ENCODE measurements at regions not wholly inside any gene's neighbourhood (a gene's known extent, or its start where the extent isn't known, plus 50 kb on each side); places are given as distances from the start of the nearest gene placed in this dataset.
"Not testable (repeated sequence)": the region's sequence is repeated elsewhere in the genome, so short reads cannot be mapped to it uniquely, and the experiment has no call there.

DNA sequence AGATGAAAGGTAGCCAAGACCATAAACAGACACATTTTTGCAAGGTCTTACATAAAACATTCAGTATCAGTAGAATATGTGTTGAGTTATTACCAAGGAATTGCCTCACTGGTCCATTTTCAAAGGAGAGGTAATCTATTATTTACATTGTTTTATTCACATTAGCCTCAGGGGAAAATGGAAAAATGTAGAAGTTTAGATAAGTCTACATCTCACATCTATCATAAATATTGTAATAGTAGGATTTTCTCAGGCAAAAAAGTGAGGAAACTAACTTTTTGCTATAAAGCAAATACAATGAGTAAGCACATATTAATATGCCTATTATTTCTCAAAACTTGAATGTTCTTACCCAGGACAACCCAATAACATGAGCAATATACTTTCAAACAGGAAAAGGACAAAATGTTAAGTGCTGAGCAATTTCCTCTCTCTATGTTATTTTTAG, 184.6 kb upstream of the AGTR1 start:
- H3K36me3 ChIP-seq (ENCODE audit: insufficient read depth in 1 of 2, low read depth in 1 of 2) = no peaks in the 10 kb centered on the region
- no peaks in the 10 kb centered on the region for H3K4me1 ChIP-seq
- DNase-seq = no peak
- no peaks in the 10 kb centered on the region for H3K27me3 ChIP-seq (ENCODE audit: insufficient read depth in 3 of 3, low read length in 2 of 3)
- H3K9me3 ChIP-seq = no peaks in the 10 kb centered on the region
- TF ChIP-seq, protein P1, sequence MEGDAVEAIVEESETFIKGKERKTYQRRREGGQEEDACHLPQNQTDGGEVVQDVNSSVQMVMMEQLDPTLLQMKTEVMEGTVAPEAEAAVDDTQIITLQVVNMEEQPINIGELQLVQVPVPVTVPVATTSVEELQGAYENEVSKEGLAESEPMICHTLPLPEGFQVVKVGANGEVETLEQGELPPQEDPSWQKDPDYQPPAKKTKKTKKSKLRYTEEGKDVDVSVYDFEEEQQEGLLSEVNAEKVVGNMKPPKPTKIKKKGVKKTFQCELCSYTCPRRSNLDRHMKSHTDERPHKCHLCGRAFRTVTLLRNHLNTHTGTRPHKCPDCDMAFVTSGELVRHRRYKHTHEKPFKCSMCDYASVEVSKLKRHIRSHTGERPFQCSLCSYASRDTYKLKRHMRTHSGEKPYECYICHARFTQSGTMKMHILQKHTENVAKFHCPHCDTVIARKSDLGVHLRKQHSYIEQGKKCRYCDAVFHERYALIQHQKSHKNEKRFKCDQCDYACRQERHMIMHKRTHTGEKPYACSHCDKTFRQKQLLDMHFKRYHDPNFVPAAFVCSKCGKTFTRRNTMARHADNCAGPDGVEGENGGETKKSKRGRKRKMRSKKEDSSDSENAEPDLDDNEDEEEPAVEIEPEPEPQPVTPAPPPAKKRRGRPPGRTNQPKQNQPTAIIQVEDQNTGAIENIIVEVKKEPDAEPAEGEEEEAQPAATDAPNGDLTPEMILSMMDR (IDR thresholded peaks at IDR 0.05) = no peak
- intact Hi-C loops (cut with DNase I) = no loop called here
- H3K4me3 ChIP-seq = no peak overlapping the region
- ATAC-seq = no peak
- H3K27ac ChIP-seq = no peak overlapping the region

DNA sequence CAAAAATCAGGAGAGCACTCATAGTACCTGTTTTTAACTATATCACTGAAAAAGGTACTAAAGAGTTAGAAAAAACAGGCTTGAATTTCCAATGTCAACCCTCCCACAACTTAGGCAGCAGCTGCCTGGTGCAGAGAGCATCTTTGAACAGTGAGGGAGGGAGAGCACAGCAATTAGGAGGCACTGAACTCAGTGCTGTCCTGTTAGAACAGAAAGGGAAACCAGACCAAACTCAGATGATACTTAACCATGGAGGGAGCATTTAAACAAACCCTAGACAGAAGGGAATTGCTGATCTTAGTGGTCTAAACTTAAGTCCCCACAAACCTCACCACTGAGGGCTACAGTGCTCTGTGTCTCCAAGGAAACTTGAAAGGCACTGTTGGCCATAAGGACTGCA, 179.2 kb upstream of the AGTR1 start:
- no peaks in the 10 kb centered on the region for H3K36me3 ChIP-seq (ENCODE audit: insufficient read depth in 1 of 2, low read depth in 1 of 2)
- intact Hi-C loops (cut with DNase I) = no loop called here
- no peak overlapping the region for H3K4me3 ChIP-seq
- no peak overlapping the region for H3K27ac ChIP-seq
- TF ChIP-seq, protein P1 (IDR thresholded peaks at IDR 0.05) = no peak
- ATAC-seq (no peak), DNase-seq (no peak)
- no peaks in the 10 kb centered on the region for H3K9me3 ChIP-seq
- H3K4me1 ChIP-seq = no peaks in the 10 kb centered on the region
- H3K27me3 ChIP-seq (ENCODE audit: insufficient read depth in 3 of 3, low read length in 2 of 3) = no peaks in the 10 kb centered on the region

DNA sequence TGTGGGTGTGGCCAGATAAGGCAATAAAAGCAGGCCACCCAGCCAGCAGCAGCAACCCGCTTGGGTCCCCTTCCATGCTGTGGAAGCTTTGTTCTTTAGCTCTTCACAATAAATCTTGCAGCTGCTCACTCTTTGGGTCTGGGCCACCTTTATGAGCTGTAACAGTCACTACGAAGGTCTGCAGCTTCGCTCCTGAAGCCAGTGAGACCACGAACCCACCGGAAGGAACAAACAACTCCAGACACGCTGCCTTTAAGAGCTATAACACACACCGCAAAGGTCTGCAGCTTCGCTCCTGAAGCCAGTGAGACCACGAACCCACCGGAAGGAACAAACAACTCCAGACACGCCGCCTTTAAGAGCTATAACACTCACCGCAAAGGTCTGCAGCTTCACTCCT, 172.1 kb upstream of the AGTR1 start:
- WGBS, 3 donors = 81 to 88% (median 82%) methylated on average over 13 of the region's 13 CpGs
- ATAC-seq; intact Hi-C loops (cut with DNase I); H3K9me3 ChIP-seq; DNase-seq; H3K4me3 ChIP-seq; H3K27me3 ChIP-seq (ENCODE audit: insufficient read depth in 3 of 3, low read length in 2 of 3); H3K36me3 ChIP-seq (ENCODE audit: insufficient read depth in 1 of 2, low read depth in 1 of 2); H3K4me1 ChIP-seq; H3K27ac ChIP-seq: not testable (repeated sequence)

DNA sequence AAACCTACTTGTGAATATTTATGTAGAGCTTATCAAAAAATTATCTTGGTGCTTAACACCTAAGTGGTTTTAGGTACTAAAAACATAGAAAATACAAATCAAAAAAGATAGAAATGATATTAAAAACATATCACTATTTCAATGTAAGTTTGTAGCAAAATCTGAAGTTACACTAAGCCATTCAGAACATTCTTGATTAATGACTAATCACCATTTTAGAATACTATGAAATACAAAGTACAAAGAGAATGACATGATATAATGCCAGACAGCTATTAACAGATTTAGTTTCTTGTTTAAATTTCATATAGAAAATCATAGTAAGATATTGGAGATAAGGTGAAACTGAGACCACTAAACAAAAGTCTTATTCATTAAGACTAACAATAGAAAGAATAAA, 169.7 kb upstream of the AGTR1 start:
- Histone ChIP-seq H3K27me3 (ENCODE audit: insufficient read depth in 3 of 3, low read length in 2 of 3) (no peaks in the 10 kb centered on the region), H3K27ac (no peak overlapping the region), H3K36me3 (ENCODE audit: insufficient read depth in 1 of 2, low read depth in 1 of 2) (no peaks in the 10 kb centered on the region), H3K9me3 (no peaks in the 10 kb centered on the region), H3K4me1 (no peaks in the 10 kb centered on the region), H3K4me3 (no peak overlapping the region)
- TF ChIP-seq, protein P1 (IDR thresholded peaks at IDR 0.05) = no peak
- no peak for ATAC-seq
- intact Hi-C loops (cut with DNase I) = no loop called here
- DNase-seq = no peak

DNA sequence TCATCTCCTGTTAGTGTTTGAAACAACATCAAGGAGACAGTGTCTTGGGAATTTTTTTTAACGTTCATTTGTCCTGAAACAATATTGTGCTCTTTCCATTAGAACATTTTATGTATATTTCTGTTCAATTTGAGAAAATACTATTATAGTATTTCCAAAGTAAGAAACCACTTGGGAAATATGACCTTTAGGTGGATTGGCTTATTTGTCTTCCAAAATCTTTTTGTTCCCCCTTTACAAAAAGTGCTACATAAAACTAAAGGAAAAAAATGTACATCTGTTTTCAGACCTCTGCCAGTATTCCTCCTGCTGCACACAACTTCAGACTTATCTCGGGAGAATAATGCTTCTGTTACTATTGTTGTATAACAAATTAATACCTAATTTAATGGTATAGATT, 165.9 kb upstream of the AGTR1 start:
- no peak for DNase-seq
- H3K4me1 ChIP-seq = no peaks in the 10 kb centered on the region
- H3K27me3 ChIP-seq (ENCODE audit: insufficient read depth in 3 of 3, low read length in 2 of 3) = no peaks in the 10 kb centered on the region
- intact Hi-C loops (cut with DNase I) = no loop called here
- H3K27ac ChIP-seq = no peak overlapping the region
- 60 to 67% (median 67%) methylated on average over 2 of the region's 2 CpGs for WGBS, 3 donors
- H3K36me3 ChIP-seq (ENCODE audit: insufficient read depth in 1 of 2, low read depth in 1 of 2) = no peaks in the 10 kb centered on the region
- ATAC-seq = no peak
- TF ChIP-seq, protein P1 (IDR thresholded peaks at IDR 0.05) = no peak
- H3K9me3 ChIP-seq = no peaks in the 10 kb centered on the region
- H3K4me3 ChIP-seq = no peak overlapping the region
